Gastrocnemius medialis (tissue), 4 donors: ENCODE measurements at regions not wholly inside any gene's neighbourhood (a gene's known extent, or its start where the extent isn't known, plus 50 kb on each side); places are given as distances from the start of the nearest gene placed in this dataset.

ENCODE experiments used
- ATAC-seq, 2 donors: fragments of 150-250 bp; one replicate each; pipeline ENCODE4 v1.9.1; 2016
- DNase-seq, 2 donors: peaks; one replicate each; pipeline ENCODE4 v3.0.0-alpha.2; 2019
- H3K27ac ChIP-seq, 4 donors: fragments of 200-600 bp; sonication (generic); 1 replicate in 1 of 4; 2 replicates in 3 of 4; pipeline ENCODE4 v1.5.1; 2016 to 2018; ENCODE audit warnings: mild to moderate bottlenecking in 2 of 4, moderate library complexity in 1 of 4
- H3K27me3 ChIP-seq, 3 donors: fragments of 200-600 bp; sonication (generic) in 2 of 3; 1 replicate in 1 of 3; 2 replicates in 2 of 3; pipeline versions ENCODE4 v1.5.1 to v1.6.0; 2016 to 2019; ENCODE audit warnings: mild to moderate bottlenecking in 1 of 3, moderate library complexity in 1 of 3
- H3K36me3 ChIP-seq, 2 donors: fragments of 200-600 bp; sonication (generic) in 1 of 2; one replicate each; pipeline ENCODE4 v1.5.1; 2017 to 2018
- H3K4me1 ChIP-seq, 2 donors: fragments of 200-600 bp; sonication (generic) in 1 of 2; one replicate each; pipeline ENCODE4 v1.5.1; 2016 to 2017; ENCODE audit warnings: mild to moderate bottlenecking in 2 of 2
- H3K4me3 ChIP-seq, 4 donors: fragments of 200-600 bp; sonication (generic) in 3 of 4; 1 replicate in 1 of 4; 2 replicates in 3 of 4; pipeline ENCODE4 v1.5.1; 2016 to 2019; ENCODE audit warnings: mild to moderate bottlenecking in 2 of 4
- H3K9me3 ChIP-seq, 3 donors: fragments of 200-600 bp; sonication (generic) in 2 of 3; 1 replicate in 1 of 3; 2 replicates in 2 of 3; pipeline ENCODE4 v1.5.1; 2016 to 2019
- POLR2A ChIP-seq, 2 donors: fragments of 450-650 bp; IDR thresholded peaks; one replicate each; pipeline ENCODE4 v1.6.1; 2017; ENCODE audit warnings: antibody characterized with exemption in 2 of 2, mild to moderate bottlenecking in 2 of 2, moderate library complexity in 2 of 2
- in situ Hi-C, 4 donors: fragments of 200-750 bp; cut with MboI; loops; one replicate each; pipeline versions ENCODE4 v1.15.0 to v1.8.0; 2017; ENCODE audit warnings: low sequenced_read_pairs in 4 of 4
- intact Hi-C: fragments of 100-400 bp; cut with DNase I; formaldehyde crosslinking; loops from one replicate; pipeline ENCODE4 v1.15.1; 2023; ENCODE audit warnings: low total_unique reads
- TF ChIP-seq, protein P1 (sequence below), 5 experiments: fragments of 450-650 bp in 3 of 5; fragments of 200-600 bp in 2 of 5; sonication (generic) in 2 of 5; IDR thresholded peaks in 4 of 5; conservative IDR thresholded peaks in 1 of 5; 1 replicate in 4 of 5; 2 replicates in 1 of 5; pipeline ENCODE4 v1.5.1; 2016 to 2019; ENCODE audit warnings: antibody characterized with exemption in 5 of 5, mild to moderate bottlenecking in 3 of 5, moderate library complexity in 3 of 5

DNA sequence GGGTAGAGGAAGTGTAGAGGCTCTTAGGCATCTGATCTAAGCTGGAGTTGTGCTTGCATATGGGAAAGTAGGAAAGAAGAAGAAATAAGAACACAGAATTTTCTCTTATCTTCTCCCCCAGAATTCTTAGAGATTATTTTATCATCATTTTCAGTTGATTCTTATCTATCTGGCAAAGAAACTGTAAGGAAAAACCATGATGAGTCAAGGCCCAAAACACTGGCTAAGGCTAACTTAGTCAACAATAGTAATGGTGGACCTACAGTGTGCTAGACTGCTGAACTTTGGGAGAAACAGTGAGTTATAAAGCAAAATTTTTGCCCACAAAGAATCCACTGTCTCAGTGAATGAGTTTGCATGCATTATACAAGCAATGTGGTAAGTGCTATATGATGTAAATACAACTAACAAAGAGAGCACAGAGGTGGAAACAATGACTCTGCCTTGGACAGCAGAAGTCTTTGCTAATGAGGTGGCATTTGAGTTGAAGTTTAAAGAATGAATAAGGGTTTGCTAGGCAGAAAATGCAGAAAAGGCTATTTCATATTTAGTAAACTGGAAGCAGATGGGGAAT lies 344.5 kb upstream of the PLET1 start:
- intact Hi-C loops: no loop called here
- Histone ChIP-seq H3K27ac (no peak overlapping the region), H3K9me3 (no peaks in the 10 kb centered on the region), H3K4me3 (no peak overlapping the region), H3K4me1 (peaks cover 0 to 19% of the 10 kb centered on the region in 2 donors), H3K27me3 (no peaks in the 10 kb centered on the region), H3K36me3 (no peaks in the 10 kb centered on the region)
- in situ Hi-C loops: no loop called here
- TF ChIP-seq POLR2A (IDR thresholded peaks at IDR 0.05): no peak
- TF ChIP-seq, protein P1, sequence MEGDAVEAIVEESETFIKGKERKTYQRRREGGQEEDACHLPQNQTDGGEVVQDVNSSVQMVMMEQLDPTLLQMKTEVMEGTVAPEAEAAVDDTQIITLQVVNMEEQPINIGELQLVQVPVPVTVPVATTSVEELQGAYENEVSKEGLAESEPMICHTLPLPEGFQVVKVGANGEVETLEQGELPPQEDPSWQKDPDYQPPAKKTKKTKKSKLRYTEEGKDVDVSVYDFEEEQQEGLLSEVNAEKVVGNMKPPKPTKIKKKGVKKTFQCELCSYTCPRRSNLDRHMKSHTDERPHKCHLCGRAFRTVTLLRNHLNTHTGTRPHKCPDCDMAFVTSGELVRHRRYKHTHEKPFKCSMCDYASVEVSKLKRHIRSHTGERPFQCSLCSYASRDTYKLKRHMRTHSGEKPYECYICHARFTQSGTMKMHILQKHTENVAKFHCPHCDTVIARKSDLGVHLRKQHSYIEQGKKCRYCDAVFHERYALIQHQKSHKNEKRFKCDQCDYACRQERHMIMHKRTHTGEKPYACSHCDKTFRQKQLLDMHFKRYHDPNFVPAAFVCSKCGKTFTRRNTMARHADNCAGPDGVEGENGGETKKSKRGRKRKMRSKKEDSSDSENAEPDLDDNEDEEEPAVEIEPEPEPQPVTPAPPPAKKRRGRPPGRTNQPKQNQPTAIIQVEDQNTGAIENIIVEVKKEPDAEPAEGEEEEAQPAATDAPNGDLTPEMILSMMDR (IDR thresholded peaks at IDR 0.05 in 4 of 5, conservative IDR thresholded peaks at IDR 0.05 in 1 of 5): no peak
- DNase-seq: no peak
- ATAC-seq: no peak

DNA sequence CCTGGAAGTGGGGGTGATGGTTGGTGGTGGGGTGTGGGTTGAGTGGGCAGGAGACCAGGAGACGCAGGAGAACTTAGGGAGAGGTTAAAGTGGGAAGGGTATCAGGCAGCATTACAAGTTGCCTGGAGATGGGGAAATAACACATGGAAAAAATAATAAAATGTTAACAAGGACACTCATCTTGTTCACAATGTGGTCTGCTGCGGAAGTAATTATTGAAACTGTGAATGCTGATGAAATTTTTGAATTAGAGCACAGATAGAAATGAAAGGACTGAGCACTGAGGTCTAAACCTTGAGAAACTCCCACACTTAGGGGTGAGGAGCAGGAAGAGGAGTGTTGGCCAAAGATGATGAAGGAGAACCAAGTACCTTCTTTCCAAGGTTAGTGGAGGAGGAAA lies 346.0 kb upstream of the PLET1 start:
- no peak for ATAC-seq
- Histone ChIP-seq H3K36me3 (no peaks in the 10 kb centered on the region), H3K27ac (no peak overlapping the region), H3K9me3 (no peaks in the 10 kb centered on the region), H3K27me3 (no peaks in the 10 kb centered on the region), H3K4me1 (peaks cover 7 to 24% of the 10 kb centered on the region in 2 donors), H3K4me3 (no peak overlapping the region)
- TF ChIP-seq, protein P1 (IDR thresholded peaks at IDR 0.05 in 4 of 5, conservative IDR thresholded peaks at IDR 0.05 in 1 of 5): no peak
- TF ChIP-seq POLR2A (IDR thresholded peaks at IDR 0.05): no peak
- in situ Hi-C loops: no loop called here
- intact Hi-C loops: no loop called here
- DNase-seq: no peak

DNA sequence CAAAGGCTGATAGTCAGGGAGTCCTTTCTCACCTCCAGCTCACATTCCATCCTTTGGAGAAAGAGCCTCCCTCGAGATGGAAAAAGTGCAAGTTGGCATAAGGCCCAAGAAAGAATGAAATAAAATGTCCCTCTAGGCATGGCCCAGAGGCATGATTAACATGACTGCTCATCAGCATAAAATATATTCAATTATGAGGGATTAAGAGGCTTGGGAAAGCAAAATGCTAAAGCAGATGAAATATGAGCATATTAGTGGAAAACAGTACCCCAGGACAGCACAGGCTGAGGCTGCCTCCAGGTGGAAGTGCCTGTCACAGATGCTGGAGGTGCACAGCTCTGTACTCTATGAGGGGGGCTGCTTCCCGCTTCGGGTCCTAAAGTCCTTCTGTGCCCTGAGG lies 347.8 kb upstream of the PLET1 start:
- H3K4me1 ChIP-seq: peaks cover 14 to 34% of the 10 kb centered on the region in 2 donors
- ATAC-seq (no peak), DNase-seq (no peak)
- H3K27ac ChIP-seq: no peak overlapping the region
- H3K4me3 ChIP-seq: no peak overlapping the region
- in situ Hi-C loops (no loop called here), intact Hi-C loops (no loop called here)
- no peaks in the 10 kb centered on the region for H3K27me3 ChIP-seq
- TF ChIP-seq, protein P1 (IDR thresholded peaks at IDR 0.05 in 4 of 5, conservative IDR thresholded peaks at IDR 0.05 in 1 of 5): no peak
- no peaks in the 10 kb centered on the region for H3K9me3 ChIP-seq
- no peaks in the 10 kb centered on the region for H3K36me3 ChIP-seq

DNA sequence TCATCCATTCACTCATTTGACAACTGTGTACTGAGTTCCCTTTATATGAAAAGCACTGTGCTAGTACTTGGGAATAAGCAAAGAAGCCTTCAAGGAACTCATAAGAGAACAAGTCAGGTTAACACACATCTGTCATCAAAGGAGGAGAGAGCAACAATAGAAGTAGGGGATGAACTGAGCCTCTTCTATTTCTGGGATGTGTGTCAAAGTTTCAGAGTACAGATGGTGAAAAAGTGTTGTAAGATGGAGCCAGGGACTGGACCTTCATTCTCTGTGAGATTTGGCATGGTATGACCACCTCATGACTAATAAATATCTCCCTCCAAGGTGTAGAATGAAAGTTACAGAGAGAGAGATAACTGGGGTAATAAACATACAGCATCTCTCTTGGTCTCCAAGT lies 349.8 kb upstream of the PLET1 start:
- ATAC-seq: peak; percentile 57 to 71
- H3K27me3 ChIP-seq: no peaks in the 10 kb centered on the region
- in situ Hi-C loops: no loop called here

More for the DNA sequence above, 349.8 kb upstream of the PLET1 start:
- Histone ChIP-seq H3K4me3 (no peak overlapping the region), H3K27ac (peak overlapping the region in 1 of 4 donors; percentile 49), H3K36me3 (no peaks in the 10 kb centered on the region), H3K4me1 (peaks cover 14 to 34% of the 10 kb centered on the region in 2 donors), H3K9me3 (no peaks in the 10 kb centered on the region)
- intact Hi-C loops: no loop called here
- no peak for DNase-seq
- TF ChIP-seq POLR2A (IDR thresholded peaks at IDR 0.05): no peak
- TF ChIP-seq, protein P1 (IDR thresholded peaks at IDR 0.05 in 4 of 5, conservative IDR thresholded peaks at IDR 0.05 in 1 of 5): no peak
